ENCODE measurements at regions not wholly inside any gene's neighbourhood (a gene's known extent, or its start where the extent isn't known, plus 50 kb on each side); places are given as distances from the start of the nearest gene placed in this dataset.

DNA sequence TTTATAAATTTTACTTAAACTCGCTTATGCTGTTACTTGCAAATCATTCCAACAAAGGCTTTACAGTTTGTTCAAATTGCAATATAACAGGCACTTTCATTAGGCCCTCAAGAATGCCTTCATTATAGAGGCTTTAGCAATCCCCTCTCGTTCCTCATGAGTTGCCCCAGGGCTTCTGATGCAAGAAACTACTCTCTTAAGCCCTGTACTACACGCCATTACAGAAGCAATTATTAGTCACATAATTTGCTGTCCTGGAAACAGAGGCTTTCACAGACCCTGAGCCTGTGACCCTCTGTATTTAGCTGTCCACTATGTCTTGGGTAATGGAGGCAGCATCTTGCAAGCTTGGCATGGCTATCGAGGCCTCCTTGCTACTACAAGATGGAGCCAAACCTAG is 965.9 kb upstream of the DIAPH2 start:
- TF ChIP-seq, protein P1, sequence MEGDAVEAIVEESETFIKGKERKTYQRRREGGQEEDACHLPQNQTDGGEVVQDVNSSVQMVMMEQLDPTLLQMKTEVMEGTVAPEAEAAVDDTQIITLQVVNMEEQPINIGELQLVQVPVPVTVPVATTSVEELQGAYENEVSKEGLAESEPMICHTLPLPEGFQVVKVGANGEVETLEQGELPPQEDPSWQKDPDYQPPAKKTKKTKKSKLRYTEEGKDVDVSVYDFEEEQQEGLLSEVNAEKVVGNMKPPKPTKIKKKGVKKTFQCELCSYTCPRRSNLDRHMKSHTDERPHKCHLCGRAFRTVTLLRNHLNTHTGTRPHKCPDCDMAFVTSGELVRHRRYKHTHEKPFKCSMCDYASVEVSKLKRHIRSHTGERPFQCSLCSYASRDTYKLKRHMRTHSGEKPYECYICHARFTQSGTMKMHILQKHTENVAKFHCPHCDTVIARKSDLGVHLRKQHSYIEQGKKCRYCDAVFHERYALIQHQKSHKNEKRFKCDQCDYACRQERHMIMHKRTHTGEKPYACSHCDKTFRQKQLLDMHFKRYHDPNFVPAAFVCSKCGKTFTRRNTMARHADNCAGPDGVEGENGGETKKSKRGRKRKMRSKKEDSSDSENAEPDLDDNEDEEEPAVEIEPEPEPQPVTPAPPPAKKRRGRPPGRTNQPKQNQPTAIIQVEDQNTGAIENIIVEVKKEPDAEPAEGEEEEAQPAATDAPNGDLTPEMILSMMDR (IDR thresholded peaks at IDR 0.05; ENCODE audit: low read depth, low read length): no peak
- TF ChIP-seq POLR2A (IDR thresholded peaks at IDR 0.05; ENCODE audit: extremely low read depth, insufficient read length): no peak

Measured in NB4 (cell line).